ENCODE measurements at regions not wholly inside any gene's neighbourhood (a gene's known extent, or its start where the extent isn't known, plus 50 kb on each side); places are given as distances from the start of the nearest gene placed in this dataset.

DNA sequence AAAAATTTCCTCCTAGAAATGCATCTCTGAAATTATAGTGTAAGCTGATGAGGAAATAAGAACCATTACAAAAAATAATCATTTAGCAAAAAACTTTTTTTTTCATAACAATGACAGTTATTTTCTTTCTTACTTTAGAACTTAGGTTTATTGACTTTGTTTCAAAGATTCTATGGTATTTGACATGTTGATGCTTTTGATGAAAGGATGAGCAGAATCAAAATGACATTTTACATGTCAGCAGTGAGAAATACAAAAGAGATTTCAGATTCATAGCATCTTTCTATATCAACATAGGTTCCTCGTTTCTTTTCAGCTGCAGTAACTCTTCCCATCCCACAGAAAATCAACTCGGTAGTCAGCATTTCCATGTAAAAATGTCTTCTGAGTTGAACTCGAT is 1226.6 kb upstream of the C9orf72 start (continued):
- TF ChIP-seq KLF9 (tag by site-specific recombination; IDR thresholded peaks at IDR 0.05; ENCODE audit: low read depth): no peak
- no peak for TF ChIP-seq ZNF10 (tag by site-specific recombination; IDR thresholded peaks at IDR 0.05)
- no peak for TF ChIP-seq ZFP69B (tag by site-specific recombination; IDR thresholded peaks at IDR 0.05)
- TF ChIP-seq SP3 (tag by site-specific recombination; IDR thresholded peaks at IDR 0.05): no peak
- no peak for TF ChIP-seq KLF17 (tag by site-specific recombination; IDR thresholded peaks at IDR 0.05)
- no peak for TF ChIP-seq SCRT1 (tag by site-specific recombination; IDR thresholded peaks at IDR 0.05; ENCODE audit: borderline replicate concordance)

DNA sequence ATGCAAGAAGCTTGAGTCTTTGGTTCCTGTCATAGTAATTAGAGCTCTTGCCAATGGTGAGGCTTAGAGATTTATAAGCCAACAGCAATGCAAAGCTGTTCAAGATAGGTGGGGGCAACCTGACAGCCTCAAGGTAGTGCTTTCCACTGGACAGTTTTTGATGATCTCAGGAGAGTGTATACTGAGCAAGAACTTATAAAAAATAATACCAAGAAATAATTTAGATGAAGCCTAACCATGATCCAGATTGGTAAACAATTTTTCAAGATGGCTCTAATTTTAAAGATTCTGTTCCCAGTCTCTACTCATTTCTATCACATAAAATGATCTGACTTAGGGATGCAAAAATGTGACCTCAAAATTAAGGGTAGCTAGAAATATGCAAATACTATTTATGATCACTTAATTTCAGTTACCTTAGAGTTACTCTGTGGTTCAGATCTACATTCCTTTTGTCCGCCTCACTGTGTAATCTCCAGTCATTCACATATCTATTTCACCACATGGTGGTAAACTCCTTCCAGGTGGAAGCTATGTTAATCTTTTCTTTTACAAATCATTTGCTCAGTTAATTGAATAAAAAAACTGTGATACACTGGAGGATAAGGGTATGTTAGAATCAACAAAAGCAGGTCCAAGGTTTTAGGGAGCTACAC is 1228.0 kb upstream of the C9orf72 start:
- TF ChIP-seq TRIM28 (IDR thresholded peaks at IDR 0.05; ENCODE audit: borderline replicate concordance, low read length) (no peak), ZNF214 (tag by site-specific recombination; IDR thresholded peaks at IDR 0.05; ENCODE audit: borderline replicate concordance) (no peak), ZNF175 (tag by site-specific recombination; IDR thresholded peaks at IDR 0.05) (no peak), ZNF785 (tag by site-specific recombination; IDR thresholded peaks at IDR 0.05) (no peak), ZNF16 (tag by site-specific recombination; IDR thresholded peaks at IDR 0.05; ENCODE audit: low read depth) (no peak), SCRT1 (tag by site-specific recombination; IDR thresholded peaks at IDR 0.05; ENCODE audit: borderline replicate concordance) (no peak), PRDM6 (tag by site-specific recombination; IDR thresholded peaks at IDR 0.05) (no peak), ZNF585B (tag by site-specific recombination; IDR thresholded peaks at IDR 0.05) (no peak), ZNF623 (tag by site-specific recombination; IDR thresholded peaks at IDR 0.05) (no peak), ZNF654 (tag by site-specific recombination; IDR thresholded peaks at IDR 0.05; ENCODE audit: low read depth) (no peak), ZNF404 (tag by site-specific recombination; IDR thresholded peaks at IDR 0.05) (no peak), ZNF837 (tag by site-specific recombination; IDR thresholded peaks at IDR 0.05) (no peak), ZBTB1 (tag by site-specific recombination; IDR thresholded peaks at IDR 0.05) (no peak), GLI2 (tag by site-specific recombination; IDR thresholded peaks at IDR 0.05; ENCODE audit: borderline replicate concordance, low read depth) (no peak), ZNF140 (tag by site-specific recombination; IDR thresholded peaks at IDR 0.05) (no peak), ZNF366 (tag by site-specific recombination; conservative IDR thresholded peaks at IDR 0.05) (no peak)
- no peak overlapping the region for H3K4me3 ChIP-seq (ENCODE audit: low read depth, low read length)
- H3K27ac ChIP-seq (ENCODE audit: extremely low read depth, low read depth, low read length): no peak overlapping the region
- CTCF ChIA-PET: interaction anchor here (1.5 kb wide), 1 partner anchor 27 kb away, joined by 6 read pairs; no protein-coding TSS in a partner anchor
- no peaks in the 10 kb centered on the region for H3K4me1 ChIP-seq (ENCODE audit: control insufficient read depth, insufficient read depth, low read length)
- H3K9me3 ChIP-seq (ENCODE audit: control insufficient read depth, insufficient read depth, low read depth, low read length): no peaks in the 10 kb centered on the region
- POLR2A ChIA-PET: no interaction called here
- H3K36me3 ChIP-seq (ENCODE audit: control insufficient read depth in 2 of 2, insufficient read depth in 1 of 2, low read length in 2 of 2): no peaks in the 10 kb centered on the region

DNA sequence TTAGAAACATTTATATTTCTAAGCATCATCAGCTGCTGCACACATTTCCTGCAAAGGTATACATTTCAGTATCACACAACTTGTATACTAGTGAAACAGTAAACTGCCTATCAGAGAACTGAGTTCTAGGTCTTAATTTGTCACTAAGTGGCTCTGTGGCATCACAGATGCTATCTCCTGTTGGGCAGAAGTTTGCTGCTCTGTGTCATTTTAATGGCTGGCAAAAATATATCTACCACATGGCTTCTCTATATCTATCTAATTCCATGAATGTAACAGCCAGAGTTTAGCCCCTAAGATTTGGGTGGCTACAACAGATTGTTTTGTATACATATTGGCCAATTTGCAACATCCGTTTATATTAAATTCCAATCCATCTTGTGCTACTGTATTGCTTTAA is 1231.9 kb upstream of the C9orf72 start:
- ChIA-PET POLR2A (no interaction called here), CTCF (no interaction called here)
- Histone ChIP-seq H3K27ac (ENCODE audit: extremely low read depth, low read depth, low read length) (no peak overlapping the region), H3K4me3 (ENCODE audit: low read depth, low read length) (no peak overlapping the region), H3K36me3 (ENCODE audit: control insufficient read depth in 2 of 2, insufficient read depth in 1 of 2, low read length in 2 of 2) (no peaks in the 10 kb centered on the region), H3K4me1 (ENCODE audit: control insufficient read depth, insufficient read depth, low read length) (no peaks in the 10 kb centered on the region), H3K9me3 (ENCODE audit: control insufficient read depth, insufficient read depth, low read depth, low read length) (no peaks in the 10 kb centered on the region)
- no peak for TF ChIP-seq ZNF302 (tag by site-specific recombination; IDR thresholded peaks at IDR 0.05; ENCODE audit: low read depth)
- TF ChIP-seq KLF10 (tag by site-specific recombination; IDR thresholded peaks at IDR 0.05): no peak
- no peak for TF ChIP-seq ZNF626 (tag by site-specific recombination; IDR thresholded peaks at IDR 0.05)
- TF ChIP-seq ZNF513 (tag by site-specific recombination; IDR thresholded peaks at IDR 0.05): no peak
- no peak for TF ChIP-seq ZNF211 (tag by site-specific recombination; IDR thresholded peaks at IDR 0.05; ENCODE audit: low read depth)
- no peak for TF ChIP-seq ZNF571 (tag by site-specific recombination; IDR thresholded peaks at IDR 0.05)
- TF ChIP-seq, protein P1, sequence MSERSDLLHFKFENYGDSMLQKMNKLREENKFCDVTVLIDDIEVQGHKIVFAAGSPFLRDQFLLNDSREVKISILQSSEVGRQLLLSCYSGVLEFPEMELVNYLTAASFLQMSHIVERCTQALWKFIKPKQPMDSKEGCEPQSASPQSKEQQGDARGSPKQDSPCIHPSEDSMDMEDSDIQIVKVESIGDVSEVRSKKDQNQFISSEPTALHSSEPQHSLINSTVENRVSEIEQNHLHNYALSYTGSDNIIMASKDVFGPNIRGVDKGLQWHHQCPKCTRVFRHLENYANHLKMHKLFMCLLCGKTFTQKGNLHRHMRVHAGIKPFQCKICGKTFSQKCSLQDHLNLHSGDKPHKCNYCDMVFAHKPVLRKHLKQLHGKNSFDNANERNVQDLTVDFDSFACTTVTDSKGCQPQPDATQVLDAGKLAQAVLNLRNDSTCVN (tag by site-specific recombination; optimal IDR thresholded peaks at IDR 0.05): no peak
- no peak for TF ChIP-seq ZNF24 (tag by site-specific recombination; IDR thresholded peaks at IDR 0.05)

Measured in HEK293 (cell line).